Ascending aorta (tissue), 2 donors: ENCODE measurements at regions not wholly inside any gene's neighbourhood (a gene's known extent, or its start where the extent isn't known, plus 50 kb on each side); places are given as distances from the start of the nearest gene placed in this dataset.

ENCODE experiments used
- DNase-seq, 2 donors: peaks; one replicate each; pipeline ENCODE4 v3.0.0-alpha.2; 2019; ENCODE audit warnings: low spot score in 2 of 2
- H3K27ac ChIP-seq, 2 donors: fragments of 200-600 bp; sonication (generic); one replicate each; pipeline ENCODE4 v1.5.1; 2016 to 2017; ENCODE audit warnings: mild to moderate bottlenecking in 1 of 2
- H3K27me3 ChIP-seq: fragments of 200-600 bp; sonication (generic); one replicate; pipeline ENCODE4 v1.5.1; 2017
- H3K36me3 ChIP-seq, 2 donors: fragments of 200-600 bp; sonication (generic); one replicate each; pipeline ENCODE4 v1.5.1; 2016
- H3K4me1 ChIP-seq, 2 donors: fragments of 200-600 bp; sonication (generic); one replicate each; pipeline ENCODE4 v1.5.1; 2016 to 2017; ENCODE audit warnings: mild to moderate bottlenecking in 1 of 2
- H3K4me3 ChIP-seq, 2 donors: fragments of 200-600 bp; sonication (generic); one replicate each; pipeline ENCODE4 v1.5.1; 2016 to 2017; ENCODE audit warnings: mild to moderate bottlenecking in 1 of 2
- H3K9me3 ChIP-seq, 2 donors: fragments of 200-600 bp; sonication (generic); one replicate each; pipeline ENCODE4 v1.5.1; 2016
- intact Hi-C: fragments of 100-400 bp; cut with DNase I; formaldehyde crosslinking; loops from one replicate; pipeline ENCODE4 v1.15.1; 2023
- TF ChIP-seq, protein P1 (sequence below), 3 experiments: fragments of 200-600 bp in 2 of 3; fragments of 450-650 bp in 1 of 3; sonication (generic) in 2 of 3; IDR thresholded peaks; one replicate each; pipeline ENCODE4 v1.5.1; 2016 to 2019; ENCODE audit warnings: antibody characterized with exemption in 3 of 3, mild to moderate bottlenecking in 1 of 3, moderate library complexity in 1 of 3

DNA sequence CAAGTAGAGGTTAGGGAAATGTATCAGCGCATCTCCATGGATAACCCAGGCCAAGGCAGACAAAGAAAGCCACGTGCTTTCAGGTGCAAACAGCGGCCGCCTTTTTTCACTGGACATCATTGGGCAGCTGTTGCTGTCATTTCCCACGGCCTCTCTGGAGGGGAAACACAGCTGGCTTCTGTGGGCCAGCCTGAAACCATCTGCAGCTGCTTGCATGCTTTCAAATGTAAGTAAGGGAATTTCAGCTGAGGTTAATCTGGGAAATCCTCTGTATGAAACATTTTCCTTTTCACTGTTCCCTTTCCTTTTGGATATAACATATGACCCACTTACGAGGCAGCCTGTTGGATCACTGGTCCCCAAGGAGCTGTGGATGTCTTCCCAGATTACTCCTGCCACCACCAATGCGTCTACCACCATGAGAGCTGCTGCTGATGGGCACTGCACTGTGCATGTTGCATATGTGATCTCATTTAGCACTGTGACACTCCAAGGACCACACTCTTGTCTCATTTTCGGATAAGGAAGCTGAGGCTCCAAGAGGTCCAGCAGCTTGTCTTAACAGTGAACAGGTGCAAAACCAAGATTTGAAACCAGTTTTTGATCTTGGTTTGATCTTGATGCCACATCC is 106.3 kb downstream of the C9orf152 start:
- no peak for DNase-seq
- Histone ChIP-seq H3K4me1 (peaks cover 6 to 42% of the 10 kb centered on the region in 2 donors), H3K4me3 (no peak overlapping the region), H3K36me3 (no peaks in the 10 kb centered on the region), H3K27me3 (no peaks in the 10 kb centered on the region), H3K9me3 (no peaks in the 10 kb centered on the region), H3K27ac (peak overlapping the region in 1 of 2 donors; percentile 18)
- intact Hi-C loops, result no loop called here
- TF ChIP-seq, protein P1, sequence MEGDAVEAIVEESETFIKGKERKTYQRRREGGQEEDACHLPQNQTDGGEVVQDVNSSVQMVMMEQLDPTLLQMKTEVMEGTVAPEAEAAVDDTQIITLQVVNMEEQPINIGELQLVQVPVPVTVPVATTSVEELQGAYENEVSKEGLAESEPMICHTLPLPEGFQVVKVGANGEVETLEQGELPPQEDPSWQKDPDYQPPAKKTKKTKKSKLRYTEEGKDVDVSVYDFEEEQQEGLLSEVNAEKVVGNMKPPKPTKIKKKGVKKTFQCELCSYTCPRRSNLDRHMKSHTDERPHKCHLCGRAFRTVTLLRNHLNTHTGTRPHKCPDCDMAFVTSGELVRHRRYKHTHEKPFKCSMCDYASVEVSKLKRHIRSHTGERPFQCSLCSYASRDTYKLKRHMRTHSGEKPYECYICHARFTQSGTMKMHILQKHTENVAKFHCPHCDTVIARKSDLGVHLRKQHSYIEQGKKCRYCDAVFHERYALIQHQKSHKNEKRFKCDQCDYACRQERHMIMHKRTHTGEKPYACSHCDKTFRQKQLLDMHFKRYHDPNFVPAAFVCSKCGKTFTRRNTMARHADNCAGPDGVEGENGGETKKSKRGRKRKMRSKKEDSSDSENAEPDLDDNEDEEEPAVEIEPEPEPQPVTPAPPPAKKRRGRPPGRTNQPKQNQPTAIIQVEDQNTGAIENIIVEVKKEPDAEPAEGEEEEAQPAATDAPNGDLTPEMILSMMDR (IDR thresholded peaks at IDR 0.05), result no peak

- no peak for DNase-seq
- TF ChIP-seq, protein P1 (IDR thresholded peaks at IDR 0.05), result no peak
- H3K4me3 ChIP-seq, result no peak overlapping the region
- intact Hi-C loops, result no loop called here
- H3K27me3 ChIP-seq, result no peaks in the 10 kb centered on the region
- peaks cover 6 to 43% of the 10 kb centered on the region in 2 donors for H3K4me1 ChIP-seq
- no peaks in the 10 kb centered on the region for H3K9me3 ChIP-seq
- H3K36me3 ChIP-seq, result no peaks in the 10 kb centered on the region
- H3K27ac ChIP-seq, result no peak overlapping the region
Measured at GRCh38 chr9:110103257-110103656, 104.7 kb downstream of the C9orf152 start.

- Histone ChIP-seq H3K36me3 (no peaks in the 10 kb centered on the region), H3K4me3 (peak overlapping the region in 1 of 2 donors; percentile 26), H3K27me3 (no peaks in the 10 kb centered on the region), H3K27ac (peak overlapping the region in 1 of 2 donors; percentile 51), H3K9me3 (no peaks in the 10 kb centered on the region), H3K4me1 (peaks cover 6 to 35% of the 10 kb centered on the region in 2 donors)
- DNase-seq, result no peak
- intact Hi-C loops, result no loop called here
- TF ChIP-seq, protein P1 (IDR thresholded peaks at IDR 0.05), result no peak
Measured at GRCh38 chr9:110104261-110104809, 103.6 kb downstream of the C9orf152 start.

DNA sequence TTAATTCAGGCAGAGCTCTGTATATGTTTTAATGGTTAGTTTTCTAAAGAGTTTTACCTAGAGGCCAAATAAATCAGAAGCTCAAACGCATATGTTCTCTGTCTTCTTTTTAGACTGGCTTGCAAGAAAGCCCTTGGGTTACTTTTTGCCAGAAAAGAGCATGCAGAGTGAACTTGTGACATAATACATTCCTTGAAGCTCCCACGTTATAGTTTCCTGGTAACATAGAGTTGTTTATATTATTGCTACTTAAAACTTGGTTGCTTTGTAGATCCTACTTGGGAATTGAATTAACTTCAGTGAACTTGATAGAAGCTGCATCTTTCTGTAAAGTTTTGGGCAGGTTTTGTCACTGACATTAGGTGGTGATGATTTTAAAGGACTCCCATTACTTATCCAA is 102.9 kb downstream of the C9orf152 start:
- peak overlapping the region in 1 of 2 donors; percentile 51 for H3K27ac ChIP-seq
- no peak for DNase-seq
- intact Hi-C loops, result no loop called here
- no peaks in the 10 kb centered on the region for H3K9me3 ChIP-seq
- peaks cover 3 to 37% of the 10 kb centered on the region in 2 donors for H3K4me1 ChIP-seq
- H3K27me3 ChIP-seq, result no peaks in the 10 kb centered on the region
- TF ChIP-seq, protein P1 (IDR thresholded peaks at IDR 0.05), result no peak
- H3K36me3 ChIP-seq, result no peaks in the 10 kb centered on the region
- H3K4me3 ChIP-seq, result no peak overlapping the region

- no peak for DNase-seq
- peaks cover 3 to 37% of the 10 kb centered on the region in 2 donors for H3K4me1 ChIP-seq
Measured at GRCh38 chr9:110106661-110107060, 101.3 kb downstream of the C9orf152 start.

More at GRCh38 chr9:110106661-110107060, 101.3 kb downstream of the C9orf152 start:
- TF ChIP-seq, protein P1 (IDR thresholded peaks at IDR 0.05), result no peak
- no peaks in the 10 kb centered on the region for H3K36me3 ChIP-seq
- H3K4me3 ChIP-seq, result no peak overlapping the region
- no peak overlapping the region for H3K27ac ChIP-seq
- no peaks in the 10 kb centered on the region for H3K9me3 ChIP-seq
- H3K27me3 ChIP-seq, result no peaks in the 10 kb centered on the region
- intact Hi-C loops, result no loop called here
